ENCODE measurements at regions not wholly inside any gene's neighbourhood (a gene's known extent, or its start where the extent isn't known, plus 50 kb on each side); places are given as distances from the start of the nearest gene placed in this dataset.

GRCh38 chr4:11910812-11911211 is 482.1 kb upstream of the HS3ST1 start:
- DNase-seq (ENCODE audit: low read depth) = no peak

GRCh38 chr4:11908712-11909111 is 480.0 kb upstream of the HS3ST1 start:
- DNase-seq (ENCODE audit: low read depth) = no peak

- DNase-seq (ENCODE audit: low read depth) = no peak
Measured at GRCh38 chr4:11908205-11908604, 479.5 kb upstream of the HS3ST1 start.

- no peak for DNase-seq (ENCODE audit: low read depth)
Measured at GRCh38 chr4:11904846-11905739, 476.4 kb upstream of the HS3ST1 start.

GRCh38 chr4:11904117-11904535 is 475.4 kb upstream of the HS3ST1 start:
- no peak for DNase-seq (ENCODE audit: low read depth)

GRCh38 chr4:11901089-11901488 is 472.4 kb upstream of the HS3ST1 start:
- DNase-seq (ENCODE audit: low read depth) = no peak

- DNase-seq (ENCODE audit: low read depth) = no peak
Measured at GRCh38 chr4:11900359-11900758, 471.7 kb upstream of the HS3ST1 start.

GRCh38 chr4:11898796-11899195 is 470.1 kb upstream of the HS3ST1 start:
- DNase-seq (ENCODE audit: low read depth) = no peak

- no peak for DNase-seq (ENCODE audit: low read depth)
Measured at GRCh38 chr4:11895766-11896165, 467.1 kb upstream of the HS3ST1 start.

- DNase-seq (ENCODE audit: low read depth) = no peak
Measured at GRCh38 chr4:11894977-11895376, 466.3 kb upstream of the HS3ST1 start.

GRCh38 chr4:11894221-11894620 is 465.5 kb upstream of the HS3ST1 start:
- no peak for DNase-seq (ENCODE audit: low read depth)

GRCh38 chr4:11889099-11889498 is 460.4 kb upstream of the HS3ST1 start:
- no peak for DNase-seq (ENCODE audit: low read depth)

GRCh38 chr4:11881947-11882346 is 453.3 kb upstream of the HS3ST1 start:
- DNase-seq (ENCODE audit: low read depth) = no peak

- no peak for DNase-seq (ENCODE audit: low read depth)
Measured at GRCh38 chr4:11881364-11881763, 452.7 kb upstream of the HS3ST1 start.

- no peak for DNase-seq (ENCODE audit: low read depth)
Measured at GRCh38 chr4:11878241-11878640, 449.5 kb upstream of the HS3ST1 start.

GRCh38 chr4:11876104-11876503 is 447.4 kb upstream of the HS3ST1 start:
- DNase-seq (ENCODE audit: low read depth) = no peak

- DNase-seq (ENCODE audit: low read depth) = no peak
Measured at GRCh38 chr4:11869191-11869870, 440.6 kb upstream of the HS3ST1 start.

- no peak for DNase-seq (ENCODE audit: low read depth)
Measured at GRCh38 chr4:11866391-11866790, 437.7 kb upstream of the HS3ST1 start.

GRCh38 chr4:11860996-11861395 is 432.3 kb upstream of the HS3ST1 start:
- DNase-seq (ENCODE audit: low read depth) = no peak

GRCh38 chr4:11857881-11858280 is 429.2 kb upstream of the HS3ST1 start:
- DNase-seq (ENCODE audit: low read depth) = no peak

GRCh38 chr4:11847167-11847566 is 418.5 kb upstream of the HS3ST1 start:
- no peak for DNase-seq (ENCODE audit: low read depth)

- DNase-seq (ENCODE audit: low read depth) = no peak
Measured at GRCh38 chr4:11843927-11844326, 415.2 kb upstream of the HS3ST1 start.

- DNase-seq (ENCODE audit: low read depth) = no peak
Measured at GRCh38 chr4:11843340-11843739, 414.6 kb upstream of the HS3ST1 start.
